ENCODE measurements at regions not wholly inside any gene's neighbourhood (a gene's known extent, or its start where the extent isn't known, plus 50 kb on each side); places are given as distances from the start of the nearest gene placed in this dataset.

- no peak for TF ChIP-seq CSRNP2 (CRISPR knock-in tag; conservative IDR thresholded peaks at IDR 0.05; ENCODE audit: low read depth)
- no peak for TF ChIP-seq ZNF619 (CRISPR knock-in tag; IDR thresholded peaks at IDR 0.05)
- TF ChIP-seq MIER3 (CRISPR knock-in tag; IDR thresholded peaks at IDR 0.05; ENCODE audit: borderline replicate concordance) = no peak
- no peak for TF ChIP-seq TBP (CRISPR knock-in tag; IDR thresholded peaks at IDR 0.05)
- no peak for TF ChIP-seq ZNF562 (CRISPR knock-in tag; IDR thresholded peaks at IDR 0.05; ENCODE audit: borderline replicate concordance)
- TF ChIP-seq ZBTB37 (CRISPR knock-in tag; IDR thresholded peaks at IDR 0.05) = no peak
- TF ChIP-seq ZBTB7B (CRISPR knock-in tag; IDR thresholded peaks at IDR 0.05) = no peak
- no peak for TF ChIP-seq ELF3 (CRISPR knock-in tag; IDR thresholded peaks at IDR 0.05)
- TF ChIP-seq ZNF710 (CRISPR knock-in tag; IDR thresholded peaks at IDR 0.05; ENCODE audit: borderline replicate concordance) = no peak
- no peak for TF ChIP-seq MAFF (IDR thresholded peaks at IDR 0.05; ENCODE audit: low read depth, low read length)
These were observed 199.7 kb upstream of the VSTM2A start (continued) for GRCh38 chr7:54342458-54342857.
